HEK293T (cell line): ENCODE measurements at regions not wholly inside any gene's neighbourhood (a gene's known extent, or its start where the extent isn't known, plus 50 kb on each side); places are given as distances from the start of the nearest gene placed in this dataset.

ENCODE experiments used
- FOXK2 ChIP-seq: fragments of 450-650 bp; IDR thresholded peaks from 2 replicates; pipeline ENCODE4 v1.6.1; 2016; ENCODE audit warnings: mild to moderate bottlenecking
- ZNF384 ChIP-seq: fragments of 450-650 bp; IDR thresholded peaks from 2 replicates; pipeline ENCODE4 v1.6.1; 2016

- no peak for TF ChIP-seq ZNF384
- TF ChIP-seq FOXK2 = no peak
Observed at GRCh38 chr1:79422726-79423125, 416.2 kb upstream of the ADGRL4 start.
